GM12874 (cell line): ENCODE measurements at regions not wholly inside any gene's neighbourhood (a gene's known extent, or its start where the extent isn't known, plus 50 kb on each side); places are given as distances from the start of the nearest gene placed in this dataset.
A peak's percentile ranks its signal among the peaks of the same experiment; 100 is the strongest.

Experiments
- TF ChIP-seq, protein P1 (sequence below): IDR thresholded peaks from 2 replicates; pipeline ENCODE4 v1.5.1; 2011; ENCODE audit warnings: low read depth, mild to moderate bottlenecking, control low read depth, low read length, moderate library complexity; ENCODE audit not compliant: insufficient read depth

DNA sequence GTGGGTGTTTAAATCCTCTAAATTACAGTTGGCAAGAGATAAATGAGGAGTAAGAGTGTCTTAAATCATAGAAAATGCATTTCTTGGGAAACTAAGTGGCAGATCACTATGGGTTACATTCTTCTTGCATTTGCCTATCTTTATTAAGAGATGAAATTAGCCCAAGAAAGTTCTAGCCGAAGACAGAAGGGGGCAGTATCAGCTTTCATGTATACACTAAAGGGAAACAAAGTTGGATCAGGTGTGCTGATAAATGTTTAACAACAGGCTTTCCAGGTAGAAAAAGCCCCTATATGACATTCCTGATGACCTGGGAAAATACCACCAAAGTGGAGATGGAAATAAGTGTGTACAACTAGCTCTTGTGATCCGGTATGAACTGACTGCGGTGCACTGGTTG is 81.9 kb upstream of the TLR4 start:
- TF ChIP-seq, protein P1, sequence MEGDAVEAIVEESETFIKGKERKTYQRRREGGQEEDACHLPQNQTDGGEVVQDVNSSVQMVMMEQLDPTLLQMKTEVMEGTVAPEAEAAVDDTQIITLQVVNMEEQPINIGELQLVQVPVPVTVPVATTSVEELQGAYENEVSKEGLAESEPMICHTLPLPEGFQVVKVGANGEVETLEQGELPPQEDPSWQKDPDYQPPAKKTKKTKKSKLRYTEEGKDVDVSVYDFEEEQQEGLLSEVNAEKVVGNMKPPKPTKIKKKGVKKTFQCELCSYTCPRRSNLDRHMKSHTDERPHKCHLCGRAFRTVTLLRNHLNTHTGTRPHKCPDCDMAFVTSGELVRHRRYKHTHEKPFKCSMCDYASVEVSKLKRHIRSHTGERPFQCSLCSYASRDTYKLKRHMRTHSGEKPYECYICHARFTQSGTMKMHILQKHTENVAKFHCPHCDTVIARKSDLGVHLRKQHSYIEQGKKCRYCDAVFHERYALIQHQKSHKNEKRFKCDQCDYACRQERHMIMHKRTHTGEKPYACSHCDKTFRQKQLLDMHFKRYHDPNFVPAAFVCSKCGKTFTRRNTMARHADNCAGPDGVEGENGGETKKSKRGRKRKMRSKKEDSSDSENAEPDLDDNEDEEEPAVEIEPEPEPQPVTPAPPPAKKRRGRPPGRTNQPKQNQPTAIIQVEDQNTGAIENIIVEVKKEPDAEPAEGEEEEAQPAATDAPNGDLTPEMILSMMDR = peak; percentile 13; the same call in 1 of the 2 replicates

- TF ChIP-seq, protein P1 = no peak
Observed at GRCh38 chr9:117616431-117616831, 87.8 kb upstream of the TLR4 start.

- TF ChIP-seq, protein P1 = no peak
Observed at GRCh38 chr9:117612317-117612716, 91.9 kb upstream of the TLR4 start.

GRCh38 chr9:117597977-117598376 is 106.2 kb upstream of the TLR4 start:
- TF ChIP-seq, protein P1 = no peak

- TF ChIP-seq, protein P1 = no peak
Observed at GRCh38 chr9:117596678-117597077, 107.5 kb upstream of the TLR4 start.

DNA sequence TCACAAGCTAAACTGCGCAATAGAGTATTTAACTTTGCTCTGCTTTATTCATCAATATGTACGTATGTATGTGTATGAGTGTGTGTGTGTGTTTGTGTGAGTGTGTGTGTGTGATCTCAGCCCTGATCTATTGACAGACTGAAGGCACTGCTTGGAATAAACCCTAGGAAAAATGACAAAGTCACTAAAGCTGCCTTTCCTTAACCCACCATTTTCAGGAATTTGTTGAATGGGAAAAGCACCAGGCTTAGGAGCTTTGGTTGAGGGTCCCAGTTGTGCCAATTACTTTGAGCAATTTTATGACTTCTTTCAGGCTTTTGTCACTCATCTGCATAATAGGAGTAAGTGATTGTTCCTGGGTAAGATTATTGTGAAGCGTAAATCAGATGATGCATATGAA is 108.6 kb upstream of the TLR4 start:
- TF ChIP-seq, protein P1 = no peak

GRCh38 chr9:117587263-117587662 is 116.9 kb upstream of the TLR4 start:
- TF ChIP-seq, protein P1 = no peak

GRCh38 chr9:117574099-117574498 is 130.1 kb upstream of the TLR4 start:
- TF ChIP-seq, protein P1 = no peak
